Epithelial cell of esophagus (primary cell): ENCODE measurements at regions not wholly inside any gene's neighbourhood (a gene's known extent, or its start where the extent isn't known, plus 50 kb on each side); places are given as distances from the start of the nearest gene placed in this dataset.

Experiments used
- DNase-seq: peaks from one replicate; pipeline ENCODE4 v3.0.0; 2010; ENCODE audit warnings: low read depth
- H3K4me3 ChIP-seq: 2 replicates; pipeline ENCODE4 v1.5.1; 2011; ENCODE audit warnings: mild to moderate bottlenecking, low read length, control low read depth
- CTCF ChIP-seq: IDR thresholded peaks from 2 replicates; pipeline ENCODE4 v1.5.1; 2011; ENCODE audit warnings: low read depth, mild to moderate bottlenecking, low read length, control low read depth, inconsistent platforms; ENCODE audit not compliant: insufficient read depth; ENCODE audit errors: missing control alignments

GRCh38 chr16:11405331-11406176, 60.3 kb downstream of the RMI2 start:
- peak; percentile 32 for DNase-seq
- H3K4me3 ChIP-seq, result no peak overlapping the region
- TF ChIP-seq CTCF, result peak; percentile 63

GRCh38 chr16:11406177-11406560, 60.9 kb downstream of the RMI2 start:
- DNase-seq, result no peak
- no peak overlapping the region for H3K4me3 ChIP-seq
- TF ChIP-seq CTCF, result no peak

GRCh38 chr16:11407047-11407982, 62.1 kb downstream of the RMI2 start:
- peak; percentile 67 for TF ChIP-seq CTCF
- H3K4me3 ChIP-seq, result no peak overlapping the region

GRCh38 chr16:11408216-11408615, 63.0 kb downstream of the RMI2 start:
- TF ChIP-seq CTCF, result no peak
- DNase-seq, result no peak
- H3K4me3 ChIP-seq, result no peak overlapping the region

More at GRCh38 chr16:11407047-11407982, 62.1 kb downstream of the RMI2 start:
- DNase-seq, result peak; percentile 79

- no peak for DNase-seq
- H3K4me3 ChIP-seq, result no peak overlapping the region
- TF ChIP-seq CTCF, result no peak
Observed at GRCh38 chr16:11409398-11409797, 64.1 kb downstream of the RMI2 start.

GRCh38 chr16:11410376-11411058, 65.3 kb downstream of the RMI2 start:
- H3K4me3 ChIP-seq, result no peak overlapping the region
- no peak for TF ChIP-seq CTCF
- no peak for DNase-seq
